Heart right ventricle (tissue), 16 donors: ENCODE measurements at regions not wholly inside any gene's neighbourhood (a gene's known extent, or its start where the extent isn't known, plus 50 kb on each side); places are given as distances from the start of the nearest gene placed in this dataset.

Experiments used
- ATAC-seq, 8 donors: fragments of 200-7000 bp; cut with Tn5 transposase; one replicate each; pipeline ENCODE4 v1.9.1; 2020; ENCODE audit warnings: mild to moderate bottlenecking in 8 of 8, moderate library complexity in 8 of 8, moderate number of reproducible peaks in 1 of 8
- DNase-seq, 2 donors: peaks; one replicate each; pipeline ENCODE4 v3.0.0-alpha.2; 2020
- H3K27ac ChIP-seq, 10 donors: fragments of 200-600 bp; sonication (generic) in 2 of 10; one replicate each; pipeline versions ENCODE4 v1.5.0 to v1.8.0; 2020 to 2022; ENCODE audit warnings: mild to moderate bottlenecking in 3 of 10
- H3K27me3 ChIP-seq, 7 donors: fragments of 200-600 bp; one replicate each; pipeline ENCODE4 v1.8.0; 2021 to 2022; ENCODE audit warnings: mild to moderate bottlenecking in 2 of 7
- H3K36me3 ChIP-seq, 9 donors: fragments of 200-600 bp; sonication (generic) in 1 of 9; one replicate each; pipeline versions ENCODE4 v1.5.0 to v1.8.0; 2020 to 2022; ENCODE audit warnings: mild to moderate bottlenecking in 2 of 9
- H3K4me1 ChIP-seq, 9 donors: fragments of 200-600 bp; sonication (generic) in 1 of 9; one replicate each; pipeline versions ENCODE4 v1.5.0 to v1.8.0; 2020 to 2022; ENCODE audit warnings: mild to moderate bottlenecking in 4 of 9
- H3K4me3 ChIP-seq, 10 donors: fragments of 200-600 bp; sonication (generic) in 2 of 10; one replicate each; pipeline versions ENCODE4 v1.5.0 to v1.8.0; 2020 to 2022; ENCODE audit warnings: mild to moderate bottlenecking in 7 of 10, moderate library complexity in 2 of 10
- H3K9me3 ChIP-seq, 11 donors: fragments of 200-600 bp in 10 of 11; sonication (generic) in 2 of 11; one replicate each; pipeline versions ENCODE4 v1.5.0 to v1.8.0; 2013 to 2022; ENCODE audit warnings: mild to moderate bottlenecking in 2 of 11, control low read depth in 1 of 11, moderate library complexity in 1 of 11
- WGBS, 2 donors: extraction: QIAGEN DNeasy Blood & Tissue Kit; methylation state at CpG; one replicate each; pipeline ENCODE4 v1.1.7; 2013; ENCODE audit warnings: inconsistent platforms in 1 of 2; 5-methylcytosine and 5-hydroxymethylcytosine counted together
- intact Hi-C, 10 donors: fragments of 100-400 bp; cut with DNase I; formaldehyde crosslinking; loops; one replicate each; pipeline versions ENCODE4 v1.11.1 to v1.14.2; 2022
- TF ChIP-seq, protein P1 (sequence below), 9 donors: fragments of 200-600 bp; sonication (generic) in 2 of 9; IDR thresholded peaks; one replicate each; pipeline versions ENCODE4 v1.5.0 to v1.8.0; 2021 to 2022; ENCODE audit warnings: antibody characterized with exemption in 9 of 9, mild to moderate bottlenecking in 5 of 9, moderate library complexity in 1 of 9
- donor health status: Arrhythmogenic right ventricular cardiomyopathy.
- donor health status: ischemic (EF 13 %, LVEDD 7.1; RV severe dilation, severe dysfunction).
- donor health status: healthy with polysubstance abuse.
- donor health status: DM: no; HTN: yes; CAD: no.
- donor health status: DM: no; HTN: no; CAD: no.
- donor health status: ischemic (EF 25% LVEDD 6.9; RV normal size, moderate dysfunction).
- donor health status: ischemic (EF 25% LVEDD 5.7; RV mildly dilated, moderate dysfunction).
- donor health status: healthy.
- donor health status: DM: yes; HTN: yes; CAD: no.
- donor health status: Ischemic cardiomyopathy.
- donor health status: ischemic (EF 35%, LVEDD 5.7; RV mildly dilated, moderate dysfunction).
- donor health status: nonischemic (EF 11% LVEDD 7.7; RV severe dilation, severe dysfunction).
- donor health status: DM: yes; HTN: yes; CAD: no.
- donor health status: PGD.
- donor health status: ischemic (EF 29% LVEDD 5.4; RV normal size, mild dysfunction).
- donor health status: nonischemic (EF 23%, LVEDD 6.1; RV moderate dilation, normal function).

DNA sequence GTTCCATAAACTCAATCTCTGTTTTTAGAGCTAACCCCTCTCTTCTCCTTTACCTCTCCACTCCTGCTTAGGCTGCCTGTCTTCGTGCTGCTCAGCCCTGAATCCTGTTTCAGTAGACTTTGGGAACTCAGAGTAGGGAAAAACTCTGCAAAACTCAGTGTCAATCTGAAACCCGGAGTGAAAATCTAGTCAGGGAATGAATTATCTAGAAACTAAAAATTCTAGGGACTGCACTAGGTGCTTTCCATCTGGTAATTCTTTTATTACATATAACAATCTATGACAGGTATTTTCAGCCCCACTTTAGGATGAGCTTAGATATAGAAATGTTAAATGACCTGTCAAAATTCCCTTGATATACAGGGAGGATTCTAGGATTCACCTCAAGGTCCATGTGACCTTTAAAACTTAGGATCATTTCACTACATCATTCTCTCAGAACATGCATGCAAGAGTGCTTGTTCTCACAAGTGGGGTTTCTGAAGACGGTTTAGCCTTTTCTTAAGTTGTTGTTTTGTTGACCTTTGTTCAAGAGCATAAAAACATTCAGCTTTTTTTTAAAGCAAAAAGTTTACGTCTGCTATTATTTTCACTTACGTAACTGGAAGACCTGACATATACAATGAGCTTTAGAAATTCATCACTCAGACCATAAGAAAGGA lies 108.2 kb upstream of the MBNL1 start:
- Histone ChIP-seq H3K4me1 (no peaks in the 10 kb centered on the region), H3K9me3 (peaks cover 0 to 19% (median 0%) of the 10 kb centered on the region in 11 donors), H3K4me3 (no peak overlapping the region), H3K36me3 (no peaks in the 10 kb centered on the region), H3K27ac (no peak overlapping the region), H3K27me3 (no peaks in the 10 kb centered on the region)
- WGBS, 2 donors, result 73 to 86% methylated on average over 5 of the region's 5 CpGs
- TF ChIP-seq, protein P1, sequence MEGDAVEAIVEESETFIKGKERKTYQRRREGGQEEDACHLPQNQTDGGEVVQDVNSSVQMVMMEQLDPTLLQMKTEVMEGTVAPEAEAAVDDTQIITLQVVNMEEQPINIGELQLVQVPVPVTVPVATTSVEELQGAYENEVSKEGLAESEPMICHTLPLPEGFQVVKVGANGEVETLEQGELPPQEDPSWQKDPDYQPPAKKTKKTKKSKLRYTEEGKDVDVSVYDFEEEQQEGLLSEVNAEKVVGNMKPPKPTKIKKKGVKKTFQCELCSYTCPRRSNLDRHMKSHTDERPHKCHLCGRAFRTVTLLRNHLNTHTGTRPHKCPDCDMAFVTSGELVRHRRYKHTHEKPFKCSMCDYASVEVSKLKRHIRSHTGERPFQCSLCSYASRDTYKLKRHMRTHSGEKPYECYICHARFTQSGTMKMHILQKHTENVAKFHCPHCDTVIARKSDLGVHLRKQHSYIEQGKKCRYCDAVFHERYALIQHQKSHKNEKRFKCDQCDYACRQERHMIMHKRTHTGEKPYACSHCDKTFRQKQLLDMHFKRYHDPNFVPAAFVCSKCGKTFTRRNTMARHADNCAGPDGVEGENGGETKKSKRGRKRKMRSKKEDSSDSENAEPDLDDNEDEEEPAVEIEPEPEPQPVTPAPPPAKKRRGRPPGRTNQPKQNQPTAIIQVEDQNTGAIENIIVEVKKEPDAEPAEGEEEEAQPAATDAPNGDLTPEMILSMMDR (IDR thresholded peaks at IDR 0.05), result no peak
- ATAC-seq (no peak), DNase-seq (no peak)
- intact Hi-C loops, result no loop called here

DNA sequence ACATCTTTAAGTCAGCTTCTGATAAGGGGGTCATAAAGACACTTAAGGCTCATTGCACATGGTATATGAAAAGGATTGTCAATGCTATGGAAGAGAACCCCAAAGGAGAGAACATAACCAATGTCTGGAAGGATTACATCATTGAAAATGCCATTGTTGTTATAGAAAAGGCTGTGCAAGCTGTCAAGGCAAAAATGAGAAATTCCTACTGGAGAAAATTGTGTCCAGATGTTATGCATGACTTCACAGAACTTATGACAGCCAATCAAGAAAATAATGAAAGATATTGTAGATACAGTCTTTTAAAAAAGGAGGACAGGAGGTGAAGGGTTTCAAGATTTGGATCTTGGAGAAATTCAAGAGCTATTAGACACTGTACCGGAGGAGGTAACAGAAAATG lies 96.3 kb upstream of the MBNL1 start:
- Histone ChIP-seq H3K27ac (no peak overlapping the region), H3K36me3 (no peaks in the 10 kb centered on the region), H3K9me3 (peaks cover 0 to 10% (median 0%) of the 10 kb centered on the region in 11 donors), H3K4me3 (no peak overlapping the region), H3K4me1 (peaks cover 0 to 18% (median 0%) of the 10 kb centered on the region in 9 donors), H3K27me3 (no peaks in the 10 kb centered on the region)
- WGBS, 2 donors, result 67 to 77% methylated on average over 1 of the region's 1 CpG
- TF ChIP-seq, protein P1 (IDR thresholded peaks at IDR 0.05), result no peak
- intact Hi-C loops, result no loop called here
- DNase-seq (no peak), ATAC-seq (no peak)

DNA sequence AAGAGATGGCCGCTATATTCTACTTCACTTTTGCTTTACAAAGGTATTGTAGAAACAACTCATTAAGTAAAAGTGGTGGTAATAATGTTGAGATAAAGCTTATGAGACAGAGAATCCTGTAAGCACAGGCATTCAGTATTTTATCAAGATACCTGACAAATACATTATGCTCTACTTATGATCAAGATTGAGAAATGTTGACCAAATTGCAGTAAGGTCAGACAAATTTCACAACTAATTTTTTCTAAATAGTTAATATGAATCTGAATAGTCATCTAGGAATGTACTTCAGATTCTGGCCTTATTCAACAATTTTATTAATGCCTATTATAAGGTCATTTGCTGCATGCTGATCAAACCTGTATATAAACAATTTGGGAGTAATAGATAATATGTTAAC lies 95.1 kb upstream of the MBNL1 start:
- no peaks in the 10 kb centered on the region for H3K27me3 ChIP-seq
- H3K36me3 ChIP-seq, result no peaks in the 10 kb centered on the region
- ATAC-seq (no peak), DNase-seq (no peak)
- no peak overlapping the region for H3K4me3 ChIP-seq
- 93% methylated on average over 1 of the region's 1 CpG for WGBS, 2 donors
- H3K9me3 ChIP-seq, result peaks cover 0 to 10% (median 0%) of the 10 kb centered on the region in 11 donors
- no peak overlapping the region for H3K27ac ChIP-seq
- TF ChIP-seq, protein P1 (IDR thresholded peaks at IDR 0.05), result no peak
- intact Hi-C loops, result no loop called here
- peaks cover 0 to 18% (median 0%) of the 10 kb centered on the region in 9 donors for H3K4me1 ChIP-seq

DNA sequence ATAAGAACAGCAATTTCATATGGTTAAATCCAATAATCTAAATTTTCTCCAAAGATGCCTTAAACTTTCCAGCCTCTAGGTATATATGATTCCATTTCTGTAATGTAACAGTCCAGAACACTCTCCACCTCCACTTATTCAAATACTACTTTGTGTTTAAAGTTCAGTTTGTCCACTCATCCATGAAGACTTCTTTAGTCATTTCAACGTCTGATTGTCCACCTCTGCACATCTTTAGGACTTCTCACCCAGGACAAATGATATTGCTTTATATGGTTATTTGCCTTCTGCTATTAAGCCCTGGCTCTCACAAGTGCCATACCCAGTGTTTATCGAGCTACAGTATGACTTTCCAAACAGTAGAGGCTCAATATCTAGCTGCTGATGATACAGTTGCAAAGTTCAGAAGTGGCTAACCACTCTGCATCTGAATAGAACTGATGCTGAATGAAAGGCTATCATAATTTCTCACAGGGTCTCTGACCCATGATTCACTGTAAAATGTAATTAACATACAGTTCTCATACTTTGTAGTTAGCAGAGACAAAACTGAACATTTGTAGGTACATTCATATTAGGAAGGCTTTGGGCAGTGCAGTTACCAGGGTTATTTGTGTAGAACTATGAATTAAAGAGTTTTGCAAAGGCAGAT lies 93.7 kb upstream of the MBNL1 start:
- Histone ChIP-seq H3K4me3 (no peak overlapping the region), H3K27me3 (no peaks in the 10 kb centered on the region), H3K36me3 (no peaks in the 10 kb centered on the region), H3K4me1 (peaks cover 0 to 18% (median 0%) of the 10 kb centered on the region in 9 donors), H3K9me3 (peaks cover 0 to 10% (median 0%) of the 10 kb centered on the region in 11 donors), H3K27ac (no peak overlapping the region)
- TF ChIP-seq, protein P1 (IDR thresholded peaks at IDR 0.05), result no peak
- ATAC-seq (no peak), DNase-seq (no peak)
- WGBS, 2 donors, result 82 to 90% methylated on average over 2 of the region's 2 CpGs
- intact Hi-C loops, result no loop called here
